ENCODE measurements at regions not wholly inside any gene's neighbourhood (a gene's known extent, or its start where the extent isn't known, plus 50 kb on each side); places are given as distances from the start of the nearest gene placed in this dataset.

GRCh38 chr5:102649731-102650130 lies 105.4 kb upstream of the PAM start:
- no peak for FAIRE-seq
- Histone ChIP-seq H3K27ac (no peak overlapping the region), H3K36me3 (no peaks in the 10 kb centered on the region), H3K4me3 (no peak overlapping the region), H3K9me3 (no peaks in the 10 kb centered on the region), H3K27me3 (no peaks in the 10 kb centered on the region), H3K4me1 (no peaks in the 10 kb centered on the region)
- no peak for TF ChIP-seq CTCF (IDR thresholded peaks at IDR 0.05)
- no peak for DNase-seq
- intact Hi-C loops (cut with DNase I) = no loop called here
- WGBS, 2 donors = 43 to 48% methylated on average over 1 of the region's 1 CpG
- no peak for ATAC-seq

DNA sequence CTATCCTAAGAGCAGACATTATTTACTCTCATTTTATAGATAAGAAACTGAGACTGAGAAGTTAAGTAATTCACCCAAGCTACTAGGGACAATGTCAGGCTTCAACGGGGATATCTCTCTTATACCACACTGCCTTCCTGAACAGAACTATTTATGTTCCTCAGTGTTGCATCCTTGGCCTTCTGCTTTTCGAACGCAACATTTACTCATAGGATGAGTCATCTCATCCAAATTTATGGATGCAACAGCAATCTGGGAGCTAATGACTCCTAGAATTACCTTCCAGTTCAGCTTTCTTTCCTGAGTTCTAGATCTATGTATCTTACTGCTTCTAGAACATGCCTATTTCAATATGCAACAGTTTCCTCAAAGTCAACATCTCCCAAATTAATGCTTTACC lies 103.6 kb upstream of the PAM start:
- WGBS, 2 donors = 73 to 76% methylated on average over 3 of the region's 3 CpGs
- FAIRE-seq (no peak), DNase-seq (no peak), ATAC-seq (no peak)
- Histone ChIP-seq H3K4me3 (no peak overlapping the region), H3K4me1 (no peaks in the 10 kb centered on the region), H3K9me3 (no peaks in the 10 kb centered on the region), H3K27ac (no peak overlapping the region), H3K27me3 (no peaks in the 10 kb centered on the region), H3K36me3 (no peaks in the 10 kb centered on the region)
- intact Hi-C loops (cut with DNase I) = no loop called here
- TF ChIP-seq CTCF (IDR thresholded peaks at IDR 0.05) = no peak

DNA sequence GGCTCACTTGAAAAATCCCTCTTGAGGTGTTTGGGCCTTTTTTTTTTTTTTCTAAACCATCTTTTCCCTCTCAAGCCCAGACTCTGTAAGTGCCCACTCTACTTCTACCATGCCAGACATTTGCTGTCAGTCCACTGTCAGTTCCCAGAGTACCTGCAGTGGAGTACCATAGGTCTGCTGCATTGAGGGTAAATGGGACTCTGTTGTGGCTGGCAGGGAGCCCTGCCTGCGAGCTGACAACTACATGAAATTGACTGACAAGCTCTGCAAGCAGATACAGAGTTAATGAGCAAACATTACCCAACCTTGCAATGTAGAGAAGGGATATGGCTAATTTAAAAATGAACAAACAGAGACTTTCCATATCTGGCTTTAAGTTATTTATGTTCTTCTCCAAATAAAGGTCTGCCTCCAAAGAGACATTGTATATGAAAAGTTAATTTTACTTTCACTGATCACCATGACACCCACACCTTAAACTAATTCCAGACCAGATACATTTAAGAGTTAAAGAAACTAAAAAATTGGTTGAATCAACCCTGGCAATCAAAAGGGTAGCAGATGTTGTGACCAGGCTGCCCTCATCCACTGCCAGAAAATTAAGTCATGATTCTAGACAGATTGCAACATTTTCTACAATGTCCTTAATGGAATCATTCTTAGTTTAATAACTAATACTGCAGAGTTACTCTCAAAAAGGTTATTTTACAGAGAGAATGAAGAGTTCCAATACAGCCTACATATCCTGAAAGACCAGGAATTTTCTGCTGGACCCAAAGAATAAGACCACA lies 100.4 kb upstream of the PAM start:
- Histone ChIP-seq H3K4me3 (no peak overlapping the region), H3K27me3 (no peaks in the 10 kb centered on the region), H3K27ac (no peak overlapping the region), H3K4me1 (no peaks in the 10 kb centered on the region), H3K9me3 (no peaks in the 10 kb centered on the region), H3K36me3 (no peaks in the 10 kb centered on the region)
- DNase-seq (no peak), ATAC-seq (peak in 1 of 4 donors; percentile 57), FAIRE-seq (no peak)
- 30 to 39% methylated on average over 1 of the region's 1 CpG for WGBS, 2 donors
- no peak for TF ChIP-seq CTCF (IDR thresholded peaks at IDR 0.05)
- intact Hi-C loops (cut with DNase I) = no loop called here

DNA sequence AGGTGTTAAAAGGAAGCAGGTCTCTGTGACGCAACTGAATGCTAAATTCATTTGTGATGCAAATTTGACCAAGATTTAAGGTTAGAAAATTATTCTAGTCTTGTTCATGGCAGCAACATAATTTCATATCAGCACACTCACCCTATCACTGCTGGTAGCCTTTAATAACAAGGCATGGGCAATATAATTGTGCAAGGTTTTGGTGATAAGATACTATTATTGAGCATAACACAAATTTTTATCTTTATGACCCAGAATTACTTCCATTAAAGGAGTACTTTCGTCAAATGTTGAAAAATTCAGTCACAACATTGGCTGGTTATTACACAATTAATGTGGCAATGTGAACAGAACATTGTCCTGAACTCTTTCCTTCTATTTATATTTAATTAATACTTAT lies 96.0 kb upstream of the PAM start:
- DNase-seq (no peak), FAIRE-seq (no peak), ATAC-seq (no peak)
- 61 to 66% methylated on average over 2 of the region's 2 CpGs for WGBS, 2 donors
- H3K36me3 ChIP-seq = no peaks in the 10 kb centered on the region
- no peaks in the 10 kb centered on the region for H3K4me1 ChIP-seq
- intact Hi-C loops (cut with DNase I) = no loop called here
- TF ChIP-seq CTCF (IDR thresholded peaks at IDR 0.05) = no peak
- H3K27me3 ChIP-seq = no peaks in the 10 kb centered on the region
- H3K9me3 ChIP-seq = no peaks in the 10 kb centered on the region
- no peak overlapping the region for H3K27ac ChIP-seq
- no peak overlapping the region for H3K4me3 ChIP-seq

- DNase-seq (no peak), FAIRE-seq (no peak), ATAC-seq (no peak)
- TF ChIP-seq CTCF (IDR thresholded peaks at IDR 0.05) = no peak
- Histone ChIP-seq H3K36me3 (no peaks in the 10 kb centered on the region), H3K27me3 (no peaks in the 10 kb centered on the region), H3K27ac (no peak overlapping the region), H3K4me3 (no peak overlapping the region), H3K9me3 (no peaks in the 10 kb centered on the region), H3K4me1 (no peaks in the 10 kb centered on the region)
- WGBS, 2 donors = 96% methylated on average over 2 of the region's 2 CpGs
- intact Hi-C loops (cut with DNase I) = no loop called here
These were observed 95.0 kb upstream of the PAM start for GRCh38 chr5:102660111-102660510.

Data from pancreas (tissue), 10 donors.